Fibroblast of skin of scalp (primary cell): ENCODE measurements at regions not wholly inside any gene's neighbourhood (a gene's known extent, or its start where the extent isn't known, plus 50 kb on each side); places are given as distances from the start of the nearest gene placed in this dataset.

Experiments used
- DNase-seq: peaks from one replicate; pipeline ENCODE4 v3.0.0-alpha.2; 2013

GRCh38 chr13:106917673-106918556 is 350.0 kb upstream of the ARGLU1 start:
- peak; percentile 80 for DNase-seq

GRCh38 chr13:106917024-106917571 is 349.2 kb upstream of the ARGLU1 start:
- peak; percentile 37 for DNase-seq

- peak; percentile 65 for DNase-seq
Measured at GRCh38 chr13:106916329-106916976, 348.5 kb upstream of the ARGLU1 start.

GRCh38 chr13:106915146-106915545 is 347.2 kb upstream of the ARGLU1 start:
- DNase-seq = no peak

- DNase-seq = no peak
Measured at GRCh38 chr13:106911627-106912026, 343.7 kb upstream of the ARGLU1 start.

- no peak for DNase-seq
Measured at GRCh38 chr13:106911020-106911419, 343.1 kb upstream of the ARGLU1 start.

- no peak for DNase-seq
Measured at GRCh38 chr13:106906426-106906996, 338.6 kb upstream of the ARGLU1 start.

- no peak for DNase-seq
Measured at GRCh38 chr13:106905380-106906162, 337.6 kb upstream of the ARGLU1 start.

GRCh38 chr13:106899442-106899841 is 331.5 kb upstream of the ARGLU1 start:
- DNase-seq = no peak

GRCh38 chr13:106898231-106898630 is 330.3 kb upstream of the ARGLU1 start:
- no peak for DNase-seq

- DNase-seq = no peak
Measured at GRCh38 chr13:106888148-106888547, 320.2 kb upstream of the ARGLU1 start.

- DNase-seq = no peak
Measured at GRCh38 chr13:106887686-106888085, 319.7 kb upstream of the ARGLU1 start.

- no peak for DNase-seq
Measured at GRCh38 chr13:106883976-106884375, 316.0 kb upstream of the ARGLU1 start.

GRCh38 chr13:106882246-106882645 is 314.3 kb upstream of the ARGLU1 start:
- DNase-seq = no peak

GRCh38 chr13:106879806-106880205 is 311.9 kb upstream of the ARGLU1 start:
- no peak for DNase-seq

GRCh38 chr13:106874323-106874722 is 306.4 kb upstream of the ARGLU1 start:
- DNase-seq = no peak

- DNase-seq = no peak
Measured at GRCh38 chr13:106873810-106874209, 305.9 kb upstream of the ARGLU1 start.

- DNase-seq = peak; percentile 5
Measured at GRCh38 chr13:106867249-106867648, 299.3 kb upstream of the ARGLU1 start.

GRCh38 chr13:106865716-106866440 is 297.9 kb upstream of the ARGLU1 start:
- DNase-seq = no peak

- DNase-seq = no peak
Measured at GRCh38 chr13:106859533-106859904, 291.6 kb upstream of the ARGLU1 start.

GRCh38 chr13:106858903-106859532 is 291.1 kb upstream of the ARGLU1 start:
- no peak for DNase-seq
